ENCODE measurements at regions not wholly inside any gene's neighbourhood (a gene's known extent, or its start where the extent isn't known, plus 50 kb on each side); places are given as distances from the start of the nearest gene placed in this dataset.
"Not testable (repeated sequence)": the region's sequence is repeated elsewhere in the genome, so short reads cannot be mapped to it uniquely, and the experiment has no call there.

GRCh38 chr11:70894566-70895365, 357.6 kb downstream of the SHANK2 start:
- no peak for DNase-seq (ENCODE audit: low spot score)

- no peak for DNase-seq (ENCODE audit: low spot score)
Measured at GRCh38 chr11:70895366-70895670, 357.1 kb downstream of the SHANK2 start.

GRCh38 chr11:70897429-70897828, 354.9 kb downstream of the SHANK2 start:
- no peak for DNase-seq (ENCODE audit: low spot score)

GRCh38 chr11:70899616-70900015, 352.8 kb downstream of the SHANK2 start:
- no peak for DNase-seq (ENCODE audit: low spot score)

- DNase-seq (ENCODE audit: low spot score), result no peak
Measured at GRCh38 chr11:70900540-70900939, 351.8 kb downstream of the SHANK2 start.

- DNase-seq (ENCODE audit: low spot score), result no peak
Measured at GRCh38 chr11:70901951-70902521, 350.3 kb downstream of the SHANK2 start.

GRCh38 chr11:70903229-70903628, 349.1 kb downstream of the SHANK2 start:
- DNase-seq (ENCODE audit: low spot score), result not testable (repeated sequence)

GRCh38 chr11:70906101-70906500, 346.3 kb downstream of the SHANK2 start:
- DNase-seq (ENCODE audit: low spot score), result no peak

GRCh38 chr11:70908223-70908622, 344.2 kb downstream of the SHANK2 start:
- DNase-seq (ENCODE audit: low spot score), result no peak

- no peak for DNase-seq (ENCODE audit: low spot score)
Measured at GRCh38 chr11:70910835-70911234, 341.5 kb downstream of the SHANK2 start.

- no peak for DNase-seq (ENCODE audit: low spot score)
Measured at GRCh38 chr11:70912226-70912840, 340.0 kb downstream of the SHANK2 start.

- no peak for DNase-seq (ENCODE audit: low spot score)
Measured at GRCh38 chr11:70913715-70914231, 338.6 kb downstream of the SHANK2 start.

- no peak for DNase-seq (ENCODE audit: low spot score)
Measured at GRCh38 chr11:70914496-70914895, 337.9 kb downstream of the SHANK2 start.

- no peak for DNase-seq (ENCODE audit: low spot score)
Measured at GRCh38 chr11:70915158-70915985, 337.0 kb downstream of the SHANK2 start.

GRCh38 chr11:70916351-70916750, 336.0 kb downstream of the SHANK2 start:
- no peak for DNase-seq (ENCODE audit: low spot score)

- no peak for DNase-seq (ENCODE audit: low spot score)
Measured at GRCh38 chr11:70918242-70918641, 334.1 kb downstream of the SHANK2 start.

GRCh38 chr11:70921804-70922203, 330.6 kb downstream of the SHANK2 start:
- no peak for DNase-seq (ENCODE audit: low spot score)

GRCh38 chr11:70924108-70924507, 328.3 kb downstream of the SHANK2 start:
- no peak for DNase-seq (ENCODE audit: low spot score)

GRCh38 chr11:70925238-70925637, 327.1 kb downstream of the SHANK2 start:
- DNase-seq (ENCODE audit: low spot score), result no peak

GRCh38 chr11:70926543-70927201, 325.7 kb downstream of the SHANK2 start:
- DNase-seq (ENCODE audit: low spot score), result no peak

- DNase-seq (ENCODE audit: low spot score), result no peak
Measured at GRCh38 chr11:70928854-70929598, 323.4 kb downstream of the SHANK2 start.
